ENCODE measurements at regions not wholly inside any gene's neighbourhood (a gene's known extent, or its start where the extent isn't known, plus 50 kb on each side); places are given as distances from the start of the nearest gene placed in this dataset.

GRCh38 chr4:1575418-1576303 lies 108.5 kb downstream of the FAM53A start:
- no peak for TF ChIP-seq CTCF (IDR thresholded peaks at IDR 0.05; ENCODE audit: insufficient read depth, missing control alignments)
- DNase-seq (ENCODE audit: insufficient read length, low spot score) (no peak), FAIRE-seq (no peak)

- no peak for FAIRE-seq
- TF ChIP-seq CTCF (IDR thresholded peaks at IDR 0.05; ENCODE audit: insufficient read depth, missing control alignments), result no peak
- no peak for DNase-seq (ENCODE audit: insufficient read length, low spot score)
These were observed 109.3 kb downstream of the FAM53A start for GRCh38 chr4:1574601-1575417.

DNA sequence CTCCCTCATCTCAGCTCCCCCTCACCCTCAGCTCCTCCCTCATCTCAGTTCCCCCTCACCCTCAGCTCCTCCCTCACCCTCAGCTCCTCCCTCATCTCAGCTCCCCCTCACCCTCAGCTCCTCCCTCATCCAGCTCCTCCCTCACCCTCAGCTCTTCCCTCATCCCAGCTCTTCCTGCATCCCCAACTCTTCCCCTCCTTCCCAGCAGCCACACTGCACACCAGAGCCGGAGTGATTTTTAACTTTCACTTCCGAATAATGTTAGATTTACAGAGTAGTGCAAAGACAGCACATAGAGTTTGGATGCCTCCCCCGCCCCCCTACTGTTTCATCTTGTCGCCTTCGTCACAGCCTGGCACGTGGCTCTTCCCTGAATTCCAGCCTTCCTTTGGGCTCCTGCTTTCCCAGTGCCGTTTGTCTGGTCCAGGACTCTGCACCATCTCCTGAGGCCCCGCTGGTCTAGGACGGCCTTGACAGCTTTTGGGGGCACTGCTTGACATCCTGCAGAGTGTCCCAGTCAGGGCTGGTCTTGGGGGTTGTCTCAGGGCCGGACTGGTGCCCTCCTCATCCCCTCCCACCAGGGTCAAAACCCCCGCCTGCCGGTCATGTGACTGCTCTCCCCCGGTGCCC lies 110.2 kb downstream of the FAM53A start:
- TF ChIP-seq CTCF (IDR thresholded peaks at IDR 0.05; ENCODE audit: insufficient read depth, missing control alignments), result no peak
- FAIRE-seq (no peak), DNase-seq (ENCODE audit: insufficient read length, low spot score) (no peak)

GRCh38 chr4:1572964-1573720 lies 111.0 kb downstream of the FAM53A start:
- FAIRE-seq (no peak), DNase-seq (ENCODE audit: insufficient read length, low spot score) (no peak)
- TF ChIP-seq CTCF (IDR thresholded peaks at IDR 0.05; ENCODE audit: insufficient read depth, missing control alignments), result no peak

GRCh38 chr4:1572521-1572920 lies 111.6 kb downstream of the FAM53A start:
- FAIRE-seq (no peak), DNase-seq (ENCODE audit: insufficient read length, low spot score) (no peak)
- no peak for TF ChIP-seq CTCF (IDR thresholded peaks at IDR 0.05; ENCODE audit: insufficient read depth, missing control alignments)

GRCh38 chr4:1572010-1572385 lies 112.1 kb downstream of the FAM53A start:
- DNase-seq (ENCODE audit: insufficient read length, low spot score) (no peak), FAIRE-seq (no peak)
- TF ChIP-seq CTCF (IDR thresholded peaks at IDR 0.05; ENCODE audit: insufficient read depth, missing control alignments), result no peak

Data from D721Med (cell line).